GM21723 (cell line): ENCODE measurements at regions not wholly inside any gene's neighbourhood (a gene's known extent, or its start where the extent isn't known, plus 50 kb on each side); places are given as distances from the start of the nearest gene placed in this dataset.

Experiments
- ATAC-seq: cut with Tn5 transposase; IDR thresholded peaks from one replicate; pipeline ENCODE4 v1.9.1; 2021; ENCODE audit warnings: mild to moderate bottlenecking, moderate library complexity; ENCODE audit not compliant: unreplicated experiment

GRCh38 chr21:43364261-43364510 lies 62.7 kb downstream of the SIK1 start:
- ATAC-seq, result no peak

GRCh38 chr21:43363506-43364260 lies 63.2 kb downstream of the SIK1 start:
- no peak for ATAC-seq

GRCh38 chr21:43362915-43363314 lies 64.0 kb downstream of the SIK1 start:
- no peak for ATAC-seq

GRCh38 chr21:43362321-43362791 lies 64.6 kb downstream of the SIK1 start:
- peak; percentile 27 for ATAC-seq

- ATAC-seq, result peak; percentile 54
These were observed 65.2 kb downstream of the SIK1 start for GRCh38 chr21:43361493-43362296.

- peak; percentile 28 for ATAC-seq
These were observed 65.8 kb downstream of the SIK1 start for GRCh38 chr21:43361127-43361492.

- ATAC-seq, result no peak
These were observed 66.3 kb downstream of the SIK1 start for GRCh38 chr21:43360441-43361126.

- no peak for ATAC-seq
These were observed 67.8 kb downstream of the SIK1 start for GRCh38 chr21:43358940-43359822.

- ATAC-seq, result no peak
These were observed 69.1 kb downstream of the SIK1 start for GRCh38 chr21:43357715-43358430.

GRCh38 chr21:43355925-43356289 lies 71.0 kb downstream of the SIK1 start:
- no peak for ATAC-seq

- no peak for ATAC-seq
These were observed 71.5 kb downstream of the SIK1 start for GRCh38 chr21:43355266-43355924.

GRCh38 chr21:43354666-43355065 lies 72.3 kb downstream of the SIK1 start:
- no peak for ATAC-seq

- ATAC-seq, result no peak
These were observed 72.9 kb downstream of the SIK1 start for GRCh38 chr21:43354026-43354420.

- ATAC-seq, result no peak
These were observed 73.5 kb downstream of the SIK1 start for GRCh38 chr21:43353282-43354025.

GRCh38 chr21:43352568-43353281 lies 74.2 kb downstream of the SIK1 start:
- peak; percentile 84 for ATAC-seq

- ATAC-seq, result no peak
These were observed 74.8 kb downstream of the SIK1 start for GRCh38 chr21:43352154-43352537.

- no peak for ATAC-seq
These were observed 75.3 kb downstream of the SIK1 start for GRCh38 chr21:43351501-43352153.

- ATAC-seq, result no peak
These were observed 77.3 kb downstream of the SIK1 start for GRCh38 chr21:43349644-43350043.
